Kasumi-1 (cell line): ENCODE measurements at regions not wholly inside any gene's neighbourhood (a gene's known extent, or its start where the extent isn't known, plus 50 kb on each side); places are given as distances from the start of the nearest gene placed in this dataset.
"Not testable (repeated sequence)": the region's sequence is repeated elsewhere in the genome, so short reads cannot be mapped to it uniquely, and the experiment has no call there.

ENCODE experiments used
- DNase-seq, 2 experiments: peaks; one replicate each; lab custom pipeline; 2025; lab: John Stamatoyannopoulos, UW

- not testable (repeated sequence) for DNase-seq
Measured at GRCh38 chr2:16217741-16218140, 277.4 kb downstream of the MYCN start.

DNA sequence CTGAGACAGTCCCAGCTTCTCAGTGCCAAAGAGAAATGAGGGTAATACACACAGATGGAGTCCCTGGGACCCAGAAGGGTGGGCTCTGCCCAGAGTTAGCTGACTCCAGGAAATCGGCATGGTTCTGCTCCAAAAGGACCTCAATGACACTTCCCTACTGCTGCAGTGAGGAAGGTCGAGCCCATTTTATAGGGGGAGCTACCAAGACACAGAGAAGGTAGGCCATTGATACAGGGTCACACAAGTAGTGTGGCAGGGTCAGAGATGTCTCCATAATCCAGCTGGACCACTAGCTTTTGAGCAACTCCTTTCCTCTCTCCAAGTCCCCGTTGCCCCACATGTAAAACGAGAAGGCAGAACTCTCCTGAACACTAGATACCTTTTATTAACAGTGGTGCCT is 276.9 kb downstream of the MYCN start:
- DNase-seq = no peak

DNA sequence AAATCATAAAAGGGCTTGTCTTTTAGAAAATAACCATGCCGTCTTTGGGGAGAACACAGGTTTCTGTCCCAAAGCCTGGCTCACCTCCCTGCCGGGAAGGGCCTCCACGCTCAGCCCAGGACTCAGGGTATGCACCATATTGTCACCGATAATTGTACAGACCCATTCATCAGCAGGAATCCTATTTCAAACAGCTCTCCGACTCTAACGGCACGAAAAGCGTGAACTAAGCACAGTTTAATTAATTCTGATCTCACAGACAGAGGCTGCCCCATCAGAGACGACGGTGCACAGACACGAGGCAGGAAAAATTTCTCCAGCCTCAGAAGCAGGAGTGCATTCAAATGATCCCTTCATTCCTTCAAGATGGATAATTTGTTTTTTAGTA is 276.2 kb downstream of the MYCN start:
- no peak for DNase-seq

GRCh38 chr2:16215902-16216557 is 275.7 kb downstream of the MYCN start:
- DNase-seq = no peak

- no peak for DNase-seq
Measured at GRCh38 chr2:16214861-16215260, 274.5 kb downstream of the MYCN start.

DNA sequence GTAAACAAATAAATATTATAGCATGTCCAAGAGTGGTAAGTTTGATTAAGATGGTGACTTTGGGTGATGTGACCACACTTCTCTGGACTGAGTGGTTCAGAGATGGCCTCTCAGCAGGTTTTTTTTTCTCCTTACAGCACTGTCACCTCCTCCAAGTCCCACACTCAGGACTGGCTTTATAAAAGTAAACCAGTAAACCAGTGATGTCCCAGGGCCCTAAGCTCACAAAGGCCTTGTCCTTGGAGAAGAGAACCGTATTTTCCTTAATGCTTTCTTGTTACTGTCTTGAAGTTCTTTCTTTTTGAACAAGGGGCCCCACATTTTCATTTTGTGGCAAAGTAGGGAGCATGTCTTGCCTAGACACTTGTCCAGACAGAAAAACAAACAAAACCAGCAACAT is 274.0 kb downstream of the MYCN start:
- no peak for DNase-seq

DNA sequence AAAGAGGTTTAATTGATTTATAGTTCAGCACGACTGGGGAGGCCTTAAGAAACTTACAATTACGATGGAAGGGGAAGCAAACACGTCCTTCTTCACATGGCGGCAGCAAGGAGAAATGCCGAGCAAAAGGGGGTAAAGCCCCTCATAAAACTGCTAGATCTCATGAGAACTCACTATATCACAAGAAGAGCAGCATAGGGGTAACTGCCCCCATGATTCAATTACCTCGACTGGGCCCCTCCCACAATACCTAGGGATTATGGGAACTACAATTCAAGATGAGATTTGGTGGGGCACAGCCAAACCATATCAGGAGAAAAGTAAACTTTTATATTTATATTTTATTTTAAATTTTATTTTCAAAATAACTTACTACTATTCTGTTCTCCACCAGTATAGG is 272.0 kb downstream of the MYCN start:
- no peak for DNase-seq

GRCh38 chr2:16211341-16211740 is 271.0 kb downstream of the MYCN start:
- no peak for DNase-seq

GRCh38 chr2:16210841-16211240 is 270.5 kb downstream of the MYCN start:
- no peak for DNase-seq

DNA sequence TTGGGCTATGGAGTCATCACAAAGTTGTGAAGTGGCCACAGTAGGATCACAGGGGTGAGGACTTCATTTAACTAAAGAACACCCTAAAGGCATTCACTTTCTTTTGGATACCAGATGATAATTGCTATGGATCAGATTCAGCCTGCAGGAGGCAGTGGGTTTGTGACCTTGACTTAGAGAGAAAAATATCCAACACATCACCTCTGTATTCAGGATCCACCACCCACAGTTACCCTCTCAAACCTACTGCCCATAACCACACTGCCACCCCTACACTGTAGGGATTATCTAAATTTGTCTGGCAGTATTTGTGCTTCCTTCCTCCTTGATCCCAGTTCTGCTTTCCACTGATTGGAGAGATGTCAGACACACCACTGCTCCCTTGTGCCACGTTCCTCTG is 269.4 kb downstream of the MYCN start:
- no peak for DNase-seq

DNA sequence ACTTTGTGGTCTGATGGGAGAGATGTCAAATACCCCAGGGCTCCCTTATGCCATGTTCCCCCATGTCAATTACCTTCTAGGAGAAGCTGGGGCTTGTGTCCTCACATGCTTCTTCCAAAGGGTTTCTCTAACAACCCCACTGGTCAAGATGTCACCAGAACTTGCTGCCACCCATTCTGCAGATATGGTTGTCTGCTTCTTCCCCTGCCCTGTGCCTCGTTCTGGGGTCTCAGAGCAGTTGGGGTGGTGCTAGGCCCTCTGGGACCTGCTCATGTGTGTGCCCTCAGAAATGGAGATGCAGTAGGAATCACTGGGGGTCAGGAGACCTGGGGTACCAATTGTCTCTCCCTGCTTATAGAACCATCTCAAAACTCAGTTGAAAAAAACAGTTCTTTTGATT is 268.6 kb downstream of the MYCN start:
- DNase-seq = no peak

- DNase-seq = no peak
Measured at GRCh38 chr2:16208241-16208797, 268.0 kb downstream of the MYCN start.

DNA sequence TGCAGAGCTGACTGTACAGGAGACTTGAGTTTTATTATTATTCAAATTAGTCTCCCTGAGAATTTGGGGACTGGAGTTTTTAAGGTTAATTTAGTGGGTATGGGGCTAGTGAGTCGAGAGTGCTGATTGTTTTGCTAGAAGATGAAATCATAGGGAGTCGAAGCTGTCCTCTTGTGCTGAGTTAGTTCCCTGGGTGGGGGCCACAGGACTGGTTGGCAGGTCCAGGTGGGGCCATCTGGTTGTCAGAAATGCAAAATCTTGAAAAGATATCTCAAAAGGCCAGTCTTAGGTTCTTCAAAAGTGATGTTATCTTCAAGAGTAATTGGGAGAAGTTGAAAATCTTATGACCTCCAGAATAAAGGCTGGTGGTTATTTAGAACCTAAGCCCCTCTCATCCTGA is 267.3 kb downstream of the MYCN start:
- DNase-seq = no peak

DNA sequence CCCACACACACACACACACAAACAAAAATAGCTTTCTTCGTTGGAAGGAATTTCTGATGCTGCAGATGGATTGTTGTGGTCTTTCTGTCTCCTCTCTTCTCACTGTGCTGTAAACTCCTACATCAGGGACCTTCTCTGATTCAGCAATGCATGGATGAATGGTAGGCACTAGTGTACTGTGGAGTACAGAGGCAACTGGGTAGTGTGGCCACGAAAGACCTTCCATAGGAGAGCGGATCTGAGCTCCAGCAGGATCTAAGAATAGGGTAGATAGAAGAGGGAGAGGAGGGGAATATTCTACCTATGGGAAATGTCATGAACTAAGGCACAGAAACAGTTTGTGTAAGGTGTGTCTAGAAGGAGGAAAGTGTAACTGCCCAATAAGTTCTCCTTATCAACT is 266.8 kb downstream of the MYCN start:
- no peak for DNase-seq

GRCh38 chr2:16206191-16206944 is 266.0 kb downstream of the MYCN start:
- no peak for DNase-seq

DNA sequence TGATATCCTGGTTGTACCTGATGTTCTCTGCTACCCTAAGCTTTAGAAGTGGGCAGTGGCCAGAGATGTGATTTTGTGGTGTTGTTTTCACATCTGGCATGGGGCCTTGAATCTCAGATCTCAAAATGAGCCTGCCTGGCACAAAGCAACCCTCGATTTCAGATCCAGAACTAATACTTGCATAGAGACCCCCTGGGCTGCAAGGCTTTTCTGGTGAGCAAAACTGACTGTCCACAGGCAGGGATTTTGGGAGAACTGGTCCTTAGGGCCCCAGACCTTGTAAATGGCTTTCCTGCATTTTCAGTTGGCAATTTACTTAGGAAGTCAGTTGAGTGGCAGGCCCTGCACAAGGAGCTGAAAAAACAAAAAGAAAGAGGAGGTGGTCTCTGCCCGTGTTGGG is 265.3 kb downstream of the MYCN start:
- no peak for DNase-seq

GRCh38 chr2:16204886-16205620 is 264.7 kb downstream of the MYCN start:
- no peak for DNase-seq

DNA sequence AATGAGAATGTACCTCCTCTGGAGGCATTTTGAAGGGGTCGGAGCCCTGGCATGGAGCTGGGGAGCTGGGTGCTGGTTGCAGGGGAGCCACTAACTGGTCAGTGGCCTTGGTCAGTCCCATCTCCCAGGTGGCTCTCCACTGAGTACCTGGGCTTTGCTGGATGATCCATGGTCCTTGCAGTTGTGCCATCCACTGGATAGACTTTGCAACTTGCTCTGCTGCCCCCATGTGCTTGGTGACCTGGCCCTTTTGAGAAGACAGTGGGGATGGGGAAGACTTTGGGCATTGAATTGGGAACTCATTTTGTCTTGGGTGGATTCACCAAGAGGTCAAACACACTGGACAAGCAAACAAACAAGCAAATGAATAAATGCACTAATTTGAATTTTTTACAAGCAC is 263.9 kb downstream of the MYCN start:
- no peak for DNase-seq

DNA sequence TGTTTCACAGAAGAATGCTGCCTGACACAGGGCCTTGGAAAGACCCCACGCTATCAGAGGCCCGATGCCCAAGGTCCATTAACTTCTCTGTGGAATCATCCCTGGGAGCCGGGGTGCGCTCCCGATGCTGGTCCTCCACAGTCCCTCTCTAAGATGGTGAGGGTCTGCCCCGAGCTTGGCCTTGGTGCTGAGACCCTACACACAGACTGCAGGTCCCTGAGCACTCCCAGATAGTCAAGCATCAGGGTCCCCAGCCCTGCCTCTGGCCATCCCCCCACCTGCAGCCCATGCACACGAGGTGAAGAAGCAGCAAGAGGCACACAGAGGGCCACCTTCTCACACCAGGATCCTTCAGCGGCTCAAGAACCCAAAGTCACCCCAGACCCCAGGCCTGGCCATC is 263.3 kb downstream of the MYCN start:
- no peak for DNase-seq

DNA sequence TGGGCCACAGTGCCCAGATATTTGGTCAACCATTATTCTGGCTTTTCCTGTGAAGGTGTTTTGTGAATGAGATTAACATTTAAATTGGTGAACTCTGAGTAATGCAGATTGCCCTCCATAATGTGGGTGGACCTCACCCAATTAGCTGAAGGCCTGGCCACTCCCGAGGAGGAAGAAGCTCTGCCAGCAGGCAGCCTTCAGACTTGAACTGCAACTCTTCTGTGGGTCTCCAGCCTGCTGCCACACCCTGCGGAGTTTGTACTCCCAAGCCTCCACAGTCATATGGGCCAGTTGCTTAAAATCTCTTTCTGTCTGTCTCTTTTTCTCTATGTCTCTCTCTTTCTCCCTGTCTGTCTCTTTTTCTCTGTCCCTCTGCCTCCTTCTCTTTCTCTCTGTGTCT is 262.7 kb downstream of the MYCN start:
- DNase-seq = no peak

DNA sequence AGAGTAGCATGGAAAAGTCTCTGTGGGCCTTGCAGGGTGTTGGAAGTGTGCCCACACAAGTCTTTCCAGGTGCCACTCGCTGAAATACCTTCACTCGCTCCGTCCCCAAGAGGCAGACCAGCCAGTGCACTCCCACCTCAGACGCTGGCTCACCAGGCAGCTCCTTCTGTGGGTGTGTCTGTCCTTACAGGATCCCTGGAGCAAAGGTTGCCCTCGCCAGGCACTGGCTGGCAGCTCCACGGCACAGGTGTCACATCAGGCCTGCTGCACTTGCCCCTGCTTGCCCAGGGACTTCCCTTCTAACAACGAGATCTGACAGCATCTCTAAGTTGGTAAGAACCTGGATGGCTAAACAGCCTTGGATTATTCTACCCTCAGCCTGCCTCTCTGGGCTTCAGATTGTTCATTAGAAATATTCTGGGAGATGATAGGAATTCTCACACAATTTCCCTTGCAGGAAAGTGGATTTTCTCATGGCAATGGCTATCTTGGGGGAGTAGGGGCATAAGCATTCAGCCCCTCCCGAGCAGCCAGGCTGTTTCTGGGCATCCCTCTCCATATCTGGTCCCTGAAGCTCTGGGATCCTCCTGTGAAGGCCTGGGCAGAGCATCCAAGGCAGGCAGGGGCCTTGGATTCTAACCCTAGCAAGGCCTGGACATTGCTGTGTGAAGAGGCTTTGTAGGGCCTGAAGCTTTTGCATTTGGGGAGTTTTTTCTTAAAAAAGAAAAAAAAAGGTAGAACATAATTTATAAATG is 262.1 kb downstream of the MYCN start:
- DNase-seq = no peak

GRCh38 chr2:16201848-16202247 is 261.5 kb downstream of the MYCN start:
- DNase-seq = no peak
